Loucy (cell line): ENCODE measurements at regions not wholly inside any gene's neighbourhood (a gene's known extent, or its start where the extent isn't known, plus 50 kb on each side); places are given as distances from the start of the nearest gene placed in this dataset.

ENCODE experiments used
- H2AFZ ChIP-seq: fragments of 200-600 bp; sonication (generic); 2 replicates; pipeline ENCODE4 v1.6.0; 2016; ENCODE audit warnings: antibody characterized with exemption, mild to moderate bottlenecking, low read length, moderate library complexity
- H3F3A ChIP-seq: fragments of 200-600 bp; 2 replicates; pipeline ENCODE4 v1.6.0; 2016; ENCODE audit warnings: antibody characterized with exemption, low read depth, mild to moderate bottlenecking
- H3K27me3 ChIP-seq: fragments of 200-600 bp; sonication (generic); 2 replicates; pipeline ENCODE4 v1.6.1; 2014; ENCODE audit warnings: low read length, mild to moderate bottlenecking; ENCODE audit not compliant: insufficient read depth, poor library complexity, severe bottlenecking
- H3K36me3 ChIP-seq: fragments of 200-600 bp; sonication (generic); 2 replicates; pipeline ENCODE4 v1.6.1; 2016; ENCODE audit warnings: low read length; ENCODE audit not compliant: insufficient read depth
- H3K4me1 ChIP-seq: fragments of 200-600 bp; sonication (generic); 2 replicates; pipeline ENCODE4 v1.5.1; 2014; ENCODE audit warnings: low read length, mild to moderate bottlenecking; ENCODE audit not compliant: insufficient read depth, poor library complexity, severe bottlenecking
- H3K4me2 ChIP-seq: fragments of 200-600 bp; sonication (generic); 2 replicates; pipeline ENCODE4 v1.6.0; 2014; ENCODE audit warnings: antibody characterized with exemption, low read length, low read depth, mild to moderate bottlenecking; ENCODE audit not compliant: poor library complexity, severe bottlenecking
- H3K4me3 ChIP-seq: fragments of 200-600 bp; sonication (generic); 2 replicates; pipeline ENCODE4 v1.5.1; 2014; ENCODE audit warnings: low read length, mild to moderate bottlenecking, mixed read lengths; ENCODE audit not compliant: poor library complexity, severe bottlenecking
- H3K79me2 ChIP-seq: fragments of 200-600 bp; sonication (generic); 2 replicates; pipeline ENCODE4 v1.6.1; 2014; ENCODE audit warnings: low read length; ENCODE audit not compliant: insufficient read depth
- H3K9ac ChIP-seq: fragments of 200-600 bp; sonication (generic); 2 replicates; pipeline ENCODE4 v1.6.0; 2014; ENCODE audit warnings: mild to moderate bottlenecking, low read depth, low read length, moderate library complexity; ENCODE audit not compliant: poor library complexity, severe bottlenecking
- H3K9me2 ChIP-seq: fragments of 200-600 bp; sonication (generic); replicated peaks from 2 replicates; pipeline ENCODE4 v1.6.1; 2016; ENCODE audit warnings: low read depth, low read length, mixed read lengths
- H3K9me3 ChIP-seq: fragments of 200-600 bp; sonication (generic); 2 replicates; pipeline ENCODE4 v1.6.1; 2014; ENCODE audit warnings: mild to moderate bottlenecking, antibody characterized with exemption, low read length, low read depth; ENCODE audit not compliant: insufficient read depth
- H4K20me1 ChIP-seq: fragments of 200-600 bp; sonication (generic); 2 replicates; pipeline ENCODE4 v1.6.0; 2014; ENCODE audit warnings: antibody characterized with exemption, low read length, mild to moderate bottlenecking; ENCODE audit not compliant: insufficient read depth, poor library complexity, severe bottlenecking
- EZH2phosphoT487 ChIP-seq: fragments of 200-600 bp; IDR thresholded peaks from 2 replicates; pipeline ENCODE4 v1.6.1; 2018; ENCODE audit warnings: antibody characterized with exemption, mild to moderate bottlenecking, moderate library complexity, borderline replicate concordance
- TF ChIP-seq, protein P1 (sequence below): fragments of 200-600 bp; sonication (generic); conservative IDR thresholded peaks from 2 replicates; pipeline ENCODE4 v1.5.1; 2014; ENCODE audit warnings: mild to moderate bottlenecking, antibody characterized with exemption, low read length

DNA sequence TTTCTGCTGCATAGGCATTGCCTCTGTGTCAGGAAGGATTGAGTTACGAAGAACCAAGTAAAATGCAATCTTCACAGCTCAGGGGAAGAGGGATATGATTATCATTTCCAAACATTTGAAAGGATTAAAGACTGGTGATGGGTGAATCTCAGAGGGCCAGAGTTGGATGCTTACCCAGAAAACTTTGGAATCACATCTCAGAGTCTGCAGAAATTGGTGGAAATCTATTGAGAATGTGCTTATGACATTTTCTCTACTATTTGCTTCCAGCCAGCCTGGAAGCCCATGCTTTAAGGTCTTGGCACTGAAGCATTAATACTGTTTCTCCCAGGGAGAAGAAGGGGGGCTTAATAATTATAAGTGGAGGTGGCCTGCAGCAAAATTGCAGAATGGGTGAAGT is 1301.4 kb upstream of the PIK3C3 start:
- H3F3A ChIP-seq, result no peaks in the 10 kb centered on the region
- no peaks in the 10 kb centered on the region for H4K20me1 ChIP-seq
- H3K79me2 ChIP-seq, result no peaks in the 10 kb centered on the region
- TF ChIP-seq, protein P1, sequence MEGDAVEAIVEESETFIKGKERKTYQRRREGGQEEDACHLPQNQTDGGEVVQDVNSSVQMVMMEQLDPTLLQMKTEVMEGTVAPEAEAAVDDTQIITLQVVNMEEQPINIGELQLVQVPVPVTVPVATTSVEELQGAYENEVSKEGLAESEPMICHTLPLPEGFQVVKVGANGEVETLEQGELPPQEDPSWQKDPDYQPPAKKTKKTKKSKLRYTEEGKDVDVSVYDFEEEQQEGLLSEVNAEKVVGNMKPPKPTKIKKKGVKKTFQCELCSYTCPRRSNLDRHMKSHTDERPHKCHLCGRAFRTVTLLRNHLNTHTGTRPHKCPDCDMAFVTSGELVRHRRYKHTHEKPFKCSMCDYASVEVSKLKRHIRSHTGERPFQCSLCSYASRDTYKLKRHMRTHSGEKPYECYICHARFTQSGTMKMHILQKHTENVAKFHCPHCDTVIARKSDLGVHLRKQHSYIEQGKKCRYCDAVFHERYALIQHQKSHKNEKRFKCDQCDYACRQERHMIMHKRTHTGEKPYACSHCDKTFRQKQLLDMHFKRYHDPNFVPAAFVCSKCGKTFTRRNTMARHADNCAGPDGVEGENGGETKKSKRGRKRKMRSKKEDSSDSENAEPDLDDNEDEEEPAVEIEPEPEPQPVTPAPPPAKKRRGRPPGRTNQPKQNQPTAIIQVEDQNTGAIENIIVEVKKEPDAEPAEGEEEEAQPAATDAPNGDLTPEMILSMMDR, result no peak
- no peak for TF ChIP-seq EZH2phosphoT487
- H3K9me2 ChIP-seq, result no peaks in the 10 kb centered on the region
- no peak overlapping the region for H3K9ac ChIP-seq
- no peaks in the 10 kb centered on the region for H3K36me3 ChIP-seq
- no peak overlapping the region for H3K4me3 ChIP-seq
- H3K4me2 ChIP-seq, result no peak overlapping the region
- no peaks in the 10 kb centered on the region for H3K27me3 ChIP-seq
- no peak overlapping the region for H2AFZ ChIP-seq
- H3K9me3 ChIP-seq, result no peaks in the 10 kb centered on the region
- H3K4me1 ChIP-seq, result no peaks in the 10 kb centered on the region

DNA sequence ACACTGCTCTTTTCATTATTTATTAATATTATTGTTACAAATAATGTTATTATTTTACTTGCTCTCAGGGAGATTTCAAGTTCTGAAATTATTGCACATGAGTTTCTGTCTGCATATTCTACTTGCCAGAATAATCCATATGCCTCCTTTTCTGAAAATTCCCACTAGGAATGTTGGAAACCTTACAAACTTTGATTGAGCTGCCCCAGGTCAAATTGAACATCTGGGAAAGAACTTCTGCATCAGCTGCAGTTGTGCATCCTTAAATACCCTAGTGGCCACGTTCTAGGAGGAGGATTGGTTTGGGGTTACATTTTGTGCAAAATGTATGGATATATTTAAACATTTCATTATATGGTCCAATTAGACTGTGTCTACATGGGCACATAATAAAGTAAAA is 1302.7 kb upstream of the PIK3C3 start:
- no peak overlapping the region for H3K9ac ChIP-seq
- H3K27me3 ChIP-seq, result no peaks in the 10 kb centered on the region
- no peaks in the 10 kb centered on the region for H3K79me2 ChIP-seq
- H3K4me3 ChIP-seq, result no peak overlapping the region
- H3K4me2 ChIP-seq, result no peak overlapping the region
- no peaks in the 10 kb centered on the region for H3K36me3 ChIP-seq
- H2AFZ ChIP-seq, result no peak overlapping the region
- TF ChIP-seq, protein P1, result no peak
- TF ChIP-seq EZH2phosphoT487, result no peak
- H3K9me3 ChIP-seq, result no peaks in the 10 kb centered on the region
- H3K4me1 ChIP-seq, result no peaks in the 10 kb centered on the region
- no peaks in the 10 kb centered on the region for H3F3A ChIP-seq
- H3K9me2 ChIP-seq, result no peaks in the 10 kb centered on the region
- no peaks in the 10 kb centered on the region for H4K20me1 ChIP-seq

DNA sequence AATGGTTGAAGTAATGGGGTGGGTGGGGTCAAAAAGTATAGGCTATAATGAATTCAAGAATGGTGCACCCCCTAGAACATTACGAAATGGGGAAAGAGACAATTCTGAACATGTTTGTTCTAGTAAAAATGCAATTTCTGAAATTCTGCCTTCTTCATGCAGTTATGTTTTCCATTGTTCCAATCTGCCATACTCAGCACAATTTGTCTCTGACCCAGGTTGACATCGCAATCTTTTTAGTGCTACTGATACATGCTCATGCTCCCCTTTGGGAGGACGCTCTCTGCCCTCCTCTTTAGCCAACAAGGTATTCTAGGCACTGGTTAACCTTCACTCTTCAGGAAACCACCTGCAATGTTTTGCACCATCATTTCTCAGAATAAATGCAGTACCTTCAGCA is 1303.9 kb upstream of the PIK3C3 start:
- no peak for TF ChIP-seq EZH2phosphoT487
- TF ChIP-seq, protein P1, result no peak
- Histone ChIP-seq H3K9ac (no peak overlapping the region), H3K9me2 (no peaks in the 10 kb centered on the region), H4K20me1 (no peaks in the 10 kb centered on the region), H2AFZ (no peak overlapping the region), H3K4me3 (no peak overlapping the region), H3K4me1 (no peaks in the 10 kb centered on the region), H3K27me3 (no peaks in the 10 kb centered on the region), H3F3A (no peaks in the 10 kb centered on the region), H3K9me3 (no peaks in the 10 kb centered on the region), H3K79me2 (no peaks in the 10 kb centered on the region), H3K4me2 (no peak overlapping the region), H3K36me3 (no peaks in the 10 kb centered on the region)
